Putamen (tissue), 1 donor: ENCODE measurements at regions not wholly inside any gene's neighbourhood (a gene's known extent, or its start where the extent isn't known, plus 50 kb on each side); places are given as distances from the start of the nearest gene placed in this dataset.

Experiments
- DNase-seq: peaks from one replicate; pipeline ENCODE4 v3.0.0-alpha.2; 2016; ENCODE audit warnings: low spot score

DNA sequence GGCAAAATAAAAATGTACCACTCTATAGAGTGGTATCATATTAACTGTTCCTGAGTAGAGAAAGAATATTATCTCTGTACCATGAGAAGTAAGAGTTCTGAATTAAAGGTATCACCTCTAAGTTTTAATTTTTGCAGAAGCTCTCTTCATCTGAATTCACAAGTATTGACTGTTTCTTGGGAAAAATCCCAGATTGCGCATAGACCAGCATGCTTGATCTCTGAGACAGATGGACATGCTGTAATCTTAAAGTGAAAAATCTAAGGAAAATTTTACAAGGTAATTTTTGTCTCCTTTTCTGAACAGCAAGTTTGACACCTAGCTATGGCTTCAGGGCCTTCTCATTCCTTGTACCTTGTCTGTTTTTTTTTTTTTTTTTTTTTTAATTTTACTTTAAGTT is 1050.7 kb upstream of the RBFOX1 start:
- DNase-seq: no peak

DNA sequence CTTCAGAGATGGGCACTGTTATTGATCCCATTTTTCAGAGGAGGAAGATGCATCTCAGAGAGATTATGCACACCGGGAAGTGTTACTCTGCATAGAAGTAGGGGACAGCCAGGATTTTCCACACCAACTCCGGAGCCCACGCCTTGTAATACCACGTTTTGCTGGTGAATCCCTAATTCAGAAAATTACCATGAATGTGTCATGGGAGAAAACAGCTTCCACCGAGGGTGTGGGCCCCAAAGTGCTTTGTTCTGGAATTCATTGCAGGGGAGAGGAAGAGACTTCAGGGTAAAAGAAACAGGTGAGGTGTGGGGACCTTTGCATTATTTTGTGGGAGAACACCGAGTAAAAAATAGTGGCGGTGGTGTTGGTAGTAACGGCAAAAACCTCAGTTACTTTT is 1051.4 kb upstream of the RBFOX1 start:
- no peak for DNase-seq

DNA sequence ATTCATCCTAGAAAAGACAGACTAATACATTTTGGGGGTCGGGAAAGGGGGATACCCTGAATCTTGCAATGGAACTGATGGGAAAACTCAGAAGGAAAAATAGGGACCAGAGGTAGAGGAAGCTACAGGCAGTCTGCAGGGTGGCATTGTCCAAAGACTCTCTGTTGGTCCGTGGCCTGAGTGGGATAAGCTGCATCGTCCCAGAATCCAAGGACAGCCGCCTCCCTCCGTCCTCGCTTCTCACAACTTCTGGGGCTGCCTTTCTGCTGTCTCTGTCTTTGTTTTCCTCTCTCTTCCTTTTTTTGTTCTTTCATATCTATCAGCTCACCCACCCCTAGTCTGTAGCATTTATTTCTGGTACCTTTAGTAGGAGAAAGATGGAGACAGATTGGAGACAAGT is 1052.6 kb upstream of the RBFOX1 start:
- DNase-seq: no peak

DNA sequence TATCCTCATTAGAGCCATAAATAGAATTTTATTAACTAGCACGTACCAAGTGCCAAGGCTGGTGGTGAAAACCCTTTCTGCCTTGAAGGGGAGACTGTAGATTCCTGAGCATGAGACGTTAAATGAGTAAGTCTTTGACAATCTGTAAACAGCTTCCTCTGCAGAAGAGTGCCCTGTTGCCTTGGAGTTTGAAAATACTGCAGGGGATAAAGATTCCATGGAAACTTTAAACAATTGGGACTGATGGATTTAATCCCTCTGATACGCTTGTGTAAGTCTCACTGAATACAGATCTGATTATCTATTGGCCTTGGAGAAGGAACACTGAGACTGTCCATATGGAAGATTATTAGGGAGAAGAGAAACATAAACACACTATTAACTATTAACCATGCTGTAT is 1053.4 kb upstream of the RBFOX1 start:
- DNase-seq: no peak

DNA sequence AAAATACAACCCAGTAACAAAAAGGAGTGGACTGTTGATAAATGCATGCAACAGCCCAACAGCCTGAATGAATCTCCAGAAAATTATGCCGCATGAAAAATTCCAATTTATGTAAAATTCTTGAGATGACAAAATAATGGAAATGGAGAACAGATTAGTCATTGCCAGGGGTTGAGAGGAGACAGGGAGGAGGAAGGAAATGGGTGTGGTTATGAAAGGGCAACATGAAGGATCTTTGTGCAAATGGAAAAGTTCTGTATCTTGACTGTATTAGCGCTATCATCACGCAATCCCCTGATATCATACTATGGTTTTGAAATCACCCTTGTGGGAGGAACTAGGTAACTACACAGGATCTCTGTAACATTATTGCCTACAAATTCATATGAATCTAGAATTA is 1058.3 kb upstream of the RBFOX1 start:
- DNase-seq: no peak

DNA sequence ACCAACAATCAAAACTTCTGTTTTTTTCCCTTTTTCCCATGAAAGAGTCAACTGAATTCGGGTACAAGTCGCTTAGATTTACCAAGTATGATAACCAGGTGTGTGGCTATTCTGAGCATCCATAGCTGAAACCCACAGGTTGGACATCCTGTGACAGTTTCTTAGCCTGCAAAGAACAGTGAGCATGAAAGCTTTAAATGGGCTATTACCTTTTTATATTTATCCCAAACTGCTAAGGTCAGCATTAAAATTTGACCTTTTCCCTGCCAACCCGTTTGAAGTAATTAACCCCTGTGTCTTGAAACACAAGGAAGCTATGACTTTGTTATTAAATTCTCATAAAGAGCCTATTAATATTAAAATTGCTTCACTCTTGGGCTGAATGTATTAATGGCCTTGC is 1065.0 kb upstream of the RBFOX1 start:
- DNase-seq: no peak

DNA sequence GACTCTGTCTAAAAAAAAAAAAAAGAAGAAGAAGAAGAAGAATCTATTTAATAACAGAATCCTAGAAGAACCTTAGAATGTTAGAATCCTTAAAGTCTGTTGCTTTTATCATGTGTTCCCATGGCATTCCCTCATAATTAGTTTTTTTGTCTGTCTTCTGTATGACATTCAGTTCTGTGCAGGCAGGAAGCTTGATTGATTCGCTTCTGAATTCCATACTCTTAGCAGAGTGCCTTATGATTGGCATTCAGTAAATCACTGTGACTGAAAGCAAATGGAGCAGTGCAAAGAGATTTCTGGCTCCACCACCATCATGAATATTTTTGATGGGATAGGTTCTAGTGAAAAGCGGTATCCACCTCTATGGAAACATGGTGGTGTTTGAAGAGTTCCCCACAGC is 1065.9 kb upstream of the RBFOX1 start:
- no peak for DNase-seq

DNA sequence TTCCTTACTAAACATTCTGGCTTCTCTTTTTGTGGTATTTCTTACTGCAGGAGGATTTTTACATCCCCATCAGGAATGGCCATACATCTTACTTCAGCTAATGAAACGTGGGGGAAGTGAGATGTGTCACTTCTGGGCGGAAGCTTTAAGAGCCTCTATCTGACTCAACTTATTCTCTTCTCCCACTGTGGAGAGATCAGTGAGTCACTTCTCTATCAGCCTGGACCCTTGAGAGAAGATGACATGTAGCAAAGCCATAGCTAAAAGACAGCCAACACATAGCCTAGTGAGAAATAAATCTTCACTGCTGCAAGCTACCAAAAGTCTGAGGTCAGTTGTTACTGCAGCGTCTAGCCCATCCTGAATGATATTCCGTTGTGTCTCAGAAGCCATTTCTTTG is 1066.7 kb upstream of the RBFOX1 start:
- DNase-seq: no peak

DNA sequence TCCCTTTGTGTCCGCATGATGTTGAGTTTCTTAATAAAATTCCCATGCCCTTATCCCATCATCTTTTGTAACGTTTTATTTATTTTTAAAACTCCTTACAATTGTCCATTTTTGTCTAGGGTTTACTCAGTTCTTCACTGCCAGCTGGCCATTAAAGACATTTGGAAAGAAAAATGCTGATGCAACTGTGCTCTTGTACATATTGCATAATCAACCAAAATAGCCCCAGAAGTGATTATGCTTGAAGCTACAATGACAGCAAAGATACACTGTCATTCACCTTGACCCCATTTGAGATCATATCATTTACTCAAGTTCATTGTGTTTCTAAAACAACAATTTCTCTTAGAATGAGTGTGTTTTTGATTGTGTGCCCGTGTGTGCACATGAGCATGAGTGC is 1074.6 kb upstream of the RBFOX1 start:
- no peak for DNase-seq

DNA sequence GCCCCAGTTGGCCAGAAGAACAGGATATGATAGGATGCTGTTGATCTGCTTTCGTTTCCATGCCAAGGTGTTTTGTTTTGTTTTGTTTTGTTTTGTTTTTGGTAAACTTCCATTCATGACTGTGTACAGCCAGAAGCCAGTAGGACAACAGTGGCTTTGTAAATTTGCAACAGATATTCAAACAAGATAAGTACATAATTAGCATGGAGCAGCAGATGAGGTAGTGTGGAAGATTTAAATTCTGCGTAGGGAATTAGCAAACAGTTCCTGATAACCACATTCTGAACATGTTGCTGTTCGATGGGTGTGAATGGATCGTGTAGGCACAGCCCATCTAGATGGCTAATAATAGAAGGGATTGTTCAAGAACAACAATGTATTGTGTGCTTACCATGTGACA is 1080.1 kb upstream of the RBFOX1 start:
- DNase-seq: no peak

DNA sequence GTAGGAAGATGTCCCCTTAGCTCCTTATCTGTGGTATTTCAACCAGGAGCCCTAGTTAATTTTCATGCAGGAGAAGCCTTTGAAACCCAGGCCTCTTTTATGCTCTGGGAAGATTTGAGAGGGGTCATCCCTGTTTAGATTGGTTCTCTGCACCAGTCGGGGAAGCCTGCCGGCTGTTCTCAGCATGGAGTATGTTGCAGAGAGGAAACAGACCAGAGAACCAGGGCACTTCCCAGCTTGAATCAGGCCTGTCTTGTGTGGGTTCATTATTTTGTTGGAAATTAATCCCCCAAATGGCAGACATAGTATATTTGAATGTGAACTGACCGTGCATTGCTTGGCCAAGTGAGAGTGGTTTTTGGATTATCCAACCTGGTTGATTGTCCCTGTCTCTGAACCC is 1082.1 kb upstream of the RBFOX1 start:
- no peak for DNase-seq

DNA sequence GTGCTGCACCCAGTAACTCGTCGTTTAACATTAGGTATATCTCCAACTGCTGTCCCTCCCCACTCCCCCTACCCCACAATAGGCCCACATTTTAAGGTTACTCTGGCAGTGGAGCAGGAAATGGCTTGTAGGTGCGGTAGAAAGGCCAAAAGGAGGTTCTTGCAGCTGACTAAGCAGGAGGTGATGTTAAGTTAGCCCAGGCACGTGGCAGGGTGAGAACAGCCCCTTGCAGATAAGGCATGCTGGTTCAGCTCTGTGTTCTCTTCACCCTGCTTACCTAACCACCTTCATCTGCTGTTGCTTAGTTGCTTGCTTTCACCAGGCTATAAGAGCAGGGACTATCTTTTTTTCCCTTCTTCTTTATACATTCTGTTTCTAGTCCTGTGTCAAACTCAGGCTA is 1082.8 kb upstream of the RBFOX1 start:
- no peak for DNase-seq

DNA sequence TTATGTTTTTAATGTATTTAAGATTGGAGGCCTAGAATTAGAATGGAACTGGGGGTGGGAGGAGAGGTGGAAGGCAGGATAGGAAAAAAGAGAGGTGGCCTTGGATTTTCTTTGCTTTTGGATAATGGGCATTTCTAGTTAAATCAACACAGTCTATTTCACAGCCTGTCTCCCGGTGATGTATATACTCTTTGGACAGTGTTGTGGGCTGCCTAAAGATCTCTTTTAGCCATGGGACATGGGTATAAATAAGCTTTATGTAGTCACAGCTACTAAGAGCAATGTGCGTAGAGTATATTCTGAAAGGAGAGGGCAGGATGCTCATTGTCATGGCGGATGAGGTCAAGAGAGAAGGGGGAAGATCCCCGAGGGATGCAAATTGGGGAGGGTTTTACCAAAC is 1084.4 kb upstream of the RBFOX1 start:
- no peak for DNase-seq

DNA sequence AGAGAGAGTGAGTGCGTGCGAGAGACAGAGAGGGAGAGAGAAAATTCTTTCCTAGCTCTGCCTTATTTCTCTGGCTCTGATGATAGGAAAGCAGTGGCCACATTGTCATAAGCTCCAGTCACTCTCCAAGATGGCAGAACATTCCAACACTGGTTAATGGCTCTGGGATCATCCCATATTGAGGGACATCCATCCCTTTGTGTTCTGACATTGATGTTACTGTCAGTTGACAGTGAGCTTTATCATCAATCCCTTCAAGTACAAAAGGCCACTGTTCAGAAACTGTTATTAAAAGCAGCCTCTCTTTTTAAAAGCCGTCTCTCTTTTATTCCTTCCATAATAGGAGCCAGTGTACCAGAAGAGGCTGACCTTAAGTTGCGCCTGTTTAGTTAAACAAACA is 1084.9 kb upstream of the RBFOX1 start:
- no peak for DNase-seq

DNA sequence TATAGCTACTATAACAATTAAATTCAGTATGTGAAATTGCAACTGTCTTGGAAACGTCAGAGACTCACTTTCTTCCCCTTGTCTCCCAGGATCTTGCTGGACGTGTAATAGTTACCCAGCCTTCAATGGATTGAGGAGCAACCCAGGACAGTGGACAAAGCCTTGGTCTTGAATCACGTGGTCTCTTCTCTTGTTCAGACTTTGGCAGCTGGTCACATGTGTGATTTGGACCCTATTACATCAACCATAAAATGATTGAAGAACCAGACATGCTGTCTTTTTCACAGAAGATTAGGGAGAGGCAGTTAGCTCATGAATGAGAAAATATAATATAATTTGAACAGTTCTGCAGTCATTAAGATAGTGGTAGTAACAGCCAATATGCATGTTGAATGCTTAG is 1085.5 kb upstream of the RBFOX1 start:
- no peak for DNase-seq

DNA sequence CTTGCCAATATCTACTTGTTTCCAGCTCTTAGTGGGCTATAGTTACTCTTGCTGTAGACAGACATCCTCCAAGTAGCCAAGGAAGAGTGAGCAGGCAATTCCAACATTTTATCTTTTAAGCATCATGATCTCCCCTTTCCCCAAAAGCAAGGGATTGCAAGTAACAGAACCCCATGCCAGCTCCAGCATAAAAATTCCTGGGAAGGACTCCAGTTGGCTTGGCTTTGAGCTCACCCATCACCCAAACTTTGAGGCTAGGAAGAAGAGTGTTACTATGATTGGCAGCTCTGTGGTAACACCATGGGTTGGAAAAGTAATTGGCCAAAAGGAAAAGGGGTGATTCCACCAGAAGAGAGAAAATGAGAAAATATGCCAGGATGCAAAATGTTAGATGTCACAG is 1086.4 kb upstream of the RBFOX1 start:
- DNase-seq: no peak

DNA sequence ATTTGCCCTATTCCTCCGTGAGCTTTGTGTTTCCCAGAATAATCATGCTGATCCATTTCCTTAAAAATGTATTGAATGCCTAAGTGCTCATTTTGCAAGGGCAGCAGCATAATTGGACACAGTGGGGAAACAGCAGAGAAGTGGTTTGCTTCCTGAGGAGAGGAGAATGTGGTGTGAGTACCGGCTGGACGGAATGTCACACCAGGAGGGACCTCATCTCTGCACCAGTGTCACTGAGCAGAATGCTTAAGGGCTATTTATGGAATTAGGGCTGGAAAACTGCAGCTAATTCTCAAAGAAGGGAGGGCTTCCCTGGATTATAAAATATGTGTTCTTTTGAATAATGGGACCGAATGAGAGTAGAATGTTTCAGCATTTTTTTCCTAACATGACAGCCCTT is 1100.6 kb upstream of the RBFOX1 start:
- DNase-seq: no peak

DNA sequence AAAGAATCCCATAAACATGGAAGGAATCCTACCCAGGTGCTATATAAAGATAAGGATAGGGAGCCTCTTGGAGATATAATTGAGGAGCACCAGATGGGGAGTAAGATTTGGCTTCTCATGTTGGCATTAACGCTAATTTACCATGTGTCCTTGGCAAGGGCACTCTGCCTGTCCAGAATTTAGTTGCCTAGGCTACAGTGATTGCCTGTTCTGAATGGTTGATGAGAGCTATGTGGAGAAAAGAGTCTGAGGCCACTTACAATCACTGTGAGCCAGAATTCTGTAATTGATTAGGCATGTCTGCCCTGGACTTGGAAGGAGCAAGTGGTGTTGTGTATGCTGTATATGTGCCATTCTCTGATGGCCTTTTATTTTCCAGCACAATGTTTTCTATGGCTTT is 1101.2 kb upstream of the RBFOX1 start:
- no peak for DNase-seq

DNA sequence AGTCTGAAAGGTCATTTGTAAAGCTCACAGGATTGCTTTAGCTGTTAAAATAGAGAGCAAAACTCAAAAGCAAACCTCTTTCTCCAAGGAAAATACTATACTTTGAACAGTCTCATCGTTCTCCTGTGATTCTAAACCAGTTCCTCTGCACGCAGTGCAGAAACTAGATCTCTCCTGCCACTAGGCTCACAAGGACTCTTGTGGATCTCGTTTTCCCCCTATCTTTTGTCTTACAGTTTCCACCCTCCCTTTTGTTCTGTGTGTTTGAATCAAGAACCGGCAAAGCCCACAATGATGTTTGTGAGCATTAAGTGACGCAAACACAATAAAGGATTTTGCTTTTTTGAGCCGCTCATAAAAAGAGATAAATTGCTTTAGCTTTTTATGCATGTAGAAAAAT is 1103.5 kb upstream of the RBFOX1 start:
- DNase-seq: no peak

DNA sequence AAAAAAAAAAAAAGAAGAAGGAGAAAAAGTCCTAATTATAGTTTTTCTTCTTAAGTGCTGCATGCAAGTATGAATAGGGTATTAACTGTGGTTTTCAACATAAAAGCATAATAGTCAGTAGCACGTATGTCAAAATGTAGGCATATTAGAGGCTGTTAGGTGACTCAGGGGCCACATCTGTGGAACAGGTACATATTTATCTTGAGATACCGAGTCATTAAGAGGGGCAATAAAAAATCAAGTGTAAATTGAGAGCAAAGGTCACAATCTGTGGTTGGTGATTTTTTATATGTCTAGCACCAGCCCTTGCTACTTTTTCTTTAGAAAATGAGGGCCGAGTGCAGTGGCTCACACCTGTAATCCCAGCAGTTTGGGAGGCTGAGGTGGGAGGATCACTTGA is 1113.8 kb upstream of the RBFOX1 start:
- DNase-seq: no peak

DNA sequence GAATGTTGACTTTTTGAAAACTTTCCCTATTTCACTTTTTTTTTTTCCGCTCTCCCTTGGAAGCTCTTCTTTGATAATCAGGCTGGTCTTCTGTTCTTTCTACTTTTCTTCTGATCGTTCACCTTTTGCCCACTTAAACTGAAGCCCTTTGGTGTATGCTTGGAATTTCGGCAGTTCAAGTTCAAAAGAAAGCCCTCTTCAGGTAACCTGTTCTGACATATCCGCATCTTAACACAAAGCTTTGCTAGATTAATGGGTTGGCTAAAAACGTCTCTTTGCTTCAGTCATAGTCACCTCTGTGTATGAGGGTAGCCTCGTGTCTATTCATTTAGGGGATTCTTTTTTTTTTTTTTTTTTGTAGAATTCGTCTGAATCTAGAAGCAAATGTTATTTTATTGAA is 1115.8 kb upstream of the RBFOX1 start:
- no peak for DNase-seq

DNA sequence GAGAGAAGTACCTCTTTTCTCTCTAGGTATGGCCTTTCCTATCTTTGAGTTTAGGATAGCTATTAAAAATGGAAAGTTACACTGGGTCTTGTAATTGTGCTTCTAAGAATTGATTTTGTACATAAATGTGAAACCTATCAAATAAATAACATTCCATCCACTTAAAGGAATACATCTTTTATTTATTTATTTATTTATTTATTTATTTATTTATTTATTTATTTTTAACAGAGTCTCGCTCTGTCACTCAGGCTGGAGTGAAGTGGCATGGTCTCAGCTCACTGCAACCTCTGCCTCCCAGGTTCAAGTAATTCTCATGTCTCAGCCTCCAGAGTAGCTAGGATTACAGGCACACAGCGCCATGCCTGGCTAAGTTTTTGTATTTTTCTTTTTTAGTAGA is 1114.0 kb upstream of the EEF2KMT start:
- no peak for DNase-seq

DNA sequence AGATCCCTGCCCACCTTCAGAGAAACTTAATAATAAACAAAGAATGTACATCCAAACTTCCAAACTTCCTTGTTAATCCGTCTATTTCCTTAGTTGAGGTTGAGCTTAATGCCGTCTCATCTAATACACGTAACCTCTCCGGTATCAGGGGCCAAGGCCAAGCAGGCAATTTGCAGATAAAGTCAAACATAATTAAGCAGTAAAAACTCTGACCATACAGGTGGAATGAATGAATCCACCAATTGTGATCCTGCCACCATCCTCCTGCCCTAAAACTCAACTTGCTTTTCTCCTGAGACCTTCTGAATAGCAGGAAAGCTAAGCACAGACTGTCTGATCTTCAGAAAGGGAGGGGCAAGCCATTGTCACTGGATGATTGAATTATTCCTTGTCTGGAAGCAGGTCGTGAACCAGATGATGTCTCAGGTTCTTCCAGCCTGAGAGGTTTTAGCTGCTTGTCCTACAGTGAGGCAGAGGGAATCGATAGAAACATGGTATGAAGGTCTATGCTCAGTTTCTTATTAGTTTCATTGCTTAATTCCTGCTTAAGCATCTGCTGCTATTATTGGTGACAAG is 1111.8 kb upstream of the EEF2KMT start:
- no peak for DNase-seq

DNA sequence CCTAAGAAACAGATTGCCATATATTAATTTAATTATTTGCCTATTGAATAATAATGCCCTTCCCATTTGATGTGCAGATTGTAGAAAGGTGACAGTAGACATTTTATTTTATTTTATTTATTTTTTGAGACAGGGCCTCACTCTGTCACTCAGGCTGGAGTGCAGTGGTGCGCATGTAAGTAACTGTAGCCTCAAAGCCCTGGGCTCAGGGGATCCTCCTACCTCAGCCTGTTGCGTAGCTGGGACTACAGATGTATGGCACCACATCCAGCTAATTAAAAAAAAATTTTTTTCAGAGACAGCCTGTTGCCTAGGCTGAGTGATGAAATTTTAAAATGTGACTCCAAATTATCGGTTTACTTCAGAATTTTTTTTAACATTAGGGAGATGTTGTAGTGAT is 1110.0 kb upstream of the EEF2KMT start:
- DNase-seq: no peak

DNA sequence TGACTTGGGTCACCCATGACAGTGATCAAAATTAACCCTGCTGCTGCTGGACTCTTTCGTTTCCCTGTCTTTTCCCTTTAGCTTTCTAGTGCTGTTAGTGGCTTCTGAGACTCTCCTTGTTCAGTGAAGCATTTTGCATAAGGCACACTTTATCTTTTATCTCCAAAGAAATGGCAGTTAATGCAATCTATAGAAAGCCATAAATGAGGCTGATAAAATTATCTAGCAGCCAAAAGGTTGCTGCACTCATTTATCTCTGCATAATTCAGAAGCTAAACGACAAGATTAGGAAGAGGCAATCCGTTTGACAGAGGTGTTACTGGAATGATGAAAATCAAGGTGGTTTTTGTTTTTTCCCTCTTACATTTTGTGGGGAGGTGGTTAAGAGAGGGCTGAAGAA is 1109.5 kb upstream of the EEF2KMT start:
- DNase-seq: no peak
